ENCODE measurements at regions not wholly inside any gene's neighbourhood (a gene's known extent, or its start where the extent isn't known, plus 50 kb on each side); places are given as distances from the start of the nearest gene placed in this dataset.

GRCh38 chr10:84924131-84924530, 595.7 kb downstream of the CCSER2 start:
- TF ChIP-seq POLR2A (IDR thresholded peaks at IDR 0.05; ENCODE audit: low read depth, low read length) (no peak), NFE2L2 (IDR thresholded peaks at IDR 0.05; ENCODE audit: low read depth, low read length) (no peak)
